DMS53 treated with DMSO at 0.1 percent for 48 hours (cell line): ENCODE measurements at regions not wholly inside any gene's neighbourhood (a gene's known extent, or its start where the extent isn't known, plus 50 kb on each side); places are given as distances from the start of the nearest gene placed in this dataset.
A peak's percentile ranks its signal among the peaks of the same experiment; 100 is the strongest.
"Not testable (repeated sequence)": the region's sequence is repeated elsewhere in the genome, so short reads cannot be mapped to it uniquely, and the experiment has no call there.

Source experiments
- DNase-seq: peaks from one replicate; lab custom pipeline; 2025; ENCODE audit not compliant: unreplicated experiment; lab: John Stamatoyannopoulos, UW

- DNase-seq, result no peak
Observed at GRCh38 chr10:86579883-86580520, 58.4 kb upstream of the WAPL start.

GRCh38 chr10:86580521-86580891 is 58.9 kb upstream of the WAPL start:
- no peak for DNase-seq

GRCh38 chr10:86583983-86584382 is 62.4 kb upstream of the WAPL start:
- no peak for DNase-seq

- DNase-seq, result peak; percentile 62
Observed at GRCh38 chr10:86585037-86585929, 63.7 kb upstream of the WAPL start.

- no peak for DNase-seq
Observed at GRCh38 chr10:86586516-86586915, 64.9 kb upstream of the WAPL start.

- DNase-seq, result not testable (repeated sequence)
Observed at GRCh38 chr10:86588781-86589180, 65.6 kb upstream of the OPN4 start.

GRCh38 chr10:86591436-86591835 is 62.9 kb upstream of the OPN4 start:
- DNase-seq, result no peak

GRCh38 chr10:86592413-86592812 is 61.9 kb upstream of the OPN4 start:
- DNase-seq, result no peak

GRCh38 chr10:86594535-86594934 is 59.8 kb upstream of the OPN4 start:
- no peak for DNase-seq

GRCh38 chr10:86595496-86595895 is 58.9 kb upstream of the OPN4 start:
- no peak for DNase-seq

- no peak for DNase-seq
Observed at GRCh38 chr10:86596266-86596665, 58.1 kb upstream of the OPN4 start.

GRCh38 chr10:86597306-86597705 is 57.0 kb upstream of the OPN4 start:
- DNase-seq, result no peak

GRCh38 chr10:86598151-86598550 is 56.2 kb upstream of the OPN4 start:
- DNase-seq, result no peak

- DNase-seq, result no peak
Observed at GRCh38 chr10:86599041-86599440, 55.3 kb upstream of the OPN4 start.

GRCh38 chr10:86599729-86600128 is 54.6 kb upstream of the OPN4 start:
- DNase-seq, result no peak

- no peak for DNase-seq
Observed at GRCh38 chr10:86600296-86600695, 54.1 kb upstream of the OPN4 start.

- no peak for DNase-seq
Observed at GRCh38 chr10:86601956-86602602, 52.3 kb upstream of the OPN4 start.

- DNase-seq, result no peak
Observed at GRCh38 chr10:86603256-86603655, 51.1 kb upstream of the OPN4 start.
